HG02981 (cell line): ENCODE measurements at regions not wholly inside any gene's neighbourhood (a gene's known extent, or its start where the extent isn't known, plus 50 kb on each side); places are given as distances from the start of the nearest gene placed in this dataset.
"Not testable (repeated sequence)": the region's sequence is repeated elsewhere in the genome, so short reads cannot be mapped to it uniquely, and the experiment has no call there.

Source experiments
- ATAC-seq: cut with Tn5 transposase; IDR thresholded peaks from one replicate; pipeline ENCODE4 v1.9.1; 2021; ENCODE audit warnings: mild to moderate bottlenecking, moderate library complexity; ENCODE audit not compliant: unreplicated experiment

GRCh38 chr7:93830141-93830925 lies 60.2 kb downstream of the TFPI2 start:
- ATAC-seq = no peak

GRCh38 chr7:93828260-93828659 lies 62.3 kb downstream of the TFPI2 start:
- no peak for ATAC-seq

- ATAC-seq = no peak
Measured at GRCh38 chr7:93823621-93824020, 66.9 kb downstream of the TFPI2 start.

GRCh38 chr7:93821463-93821862 lies 69.1 kb downstream of the TFPI2 start:
- ATAC-seq = no peak

GRCh38 chr7:93819699-93820098 lies 70.9 kb downstream of the TFPI2 start:
- ATAC-seq = no peak

- no peak for ATAC-seq
Measured at GRCh38 chr7:93817526-93817925, 73.0 kb downstream of the TFPI2 start.

GRCh38 chr7:93817004-93817403 lies 73.5 kb downstream of the TFPI2 start:
- ATAC-seq = no peak

GRCh38 chr7:93813514-93813913 lies 77.0 kb downstream of the TFPI2 start:
- no peak for ATAC-seq

- no peak for ATAC-seq
Measured at GRCh38 chr7:93812061-93812460, 78.5 kb downstream of the TFPI2 start.

GRCh38 chr7:93811198-93811597 lies 79.4 kb downstream of the TFPI2 start:
- ATAC-seq = no peak

GRCh38 chr7:93810561-93810960 lies 80.0 kb downstream of the TFPI2 start:
- no peak for ATAC-seq

- no peak for ATAC-seq
Measured at GRCh38 chr7:93804726-93805125, 85.8 kb downstream of the TFPI2 start.

- no peak for ATAC-seq
Measured at GRCh38 chr7:93799750-93800357, 90.7 kb downstream of the TFPI2 start.

GRCh38 chr7:93793084-93793697 lies 97.4 kb downstream of the TFPI2 start:
- ATAC-seq = not testable (repeated sequence)

GRCh38 chr7:93779115-93779514 lies 111.4 kb downstream of the TFPI2 start:
- ATAC-seq = no peak

GRCh38 chr7:93778384-93778783 lies 112.2 kb downstream of the TFPI2 start:
- no peak for ATAC-seq

GRCh38 chr7:93773446-93773845 lies 117.1 kb downstream of the TFPI2 start:
- no peak for ATAC-seq

GRCh38 chr7:93765475-93765874 lies 125.1 kb downstream of the TFPI2 start:
- ATAC-seq = no peak

- no peak for ATAC-seq
Measured at GRCh38 chr7:93758631-93759030, 131.9 kb downstream of the TFPI2 start.

GRCh38 chr7:93757426-93757825 lies 133.1 kb downstream of the TFPI2 start:
- ATAC-seq = no peak

GRCh38 chr7:93756890-93757289 lies 133.7 kb downstream of the TFPI2 start:
- no peak for ATAC-seq

GRCh38 chr7:93751421-93751820 lies 139.1 kb downstream of the TFPI2 start:
- no peak for ATAC-seq
